H1 (cell line): ENCODE measurements at regions not wholly inside any gene's neighbourhood (a gene's known extent, or its start where the extent isn't known, plus 50 kb on each side); places are given as distances from the start of the nearest gene placed in this dataset.

Source experiments
- CTCF ChIA-PET: fragments of 300-600 bp; sonication (Branson Sonifier 250); formaldehyde crosslinking; loops from one replicate; lab custom pipeline; 2021; ENCODE audit not compliant: partially characterized antibody; lab: Charles Lee
- POLR2A ChIA-PET: fragments of 300-600 bp; sonication (Branson Sonifier 250); formaldehyde crosslinking; loops from one replicate; lab custom pipeline; 2021; ENCODE audit warnings: inconsistent platforms; ENCODE audit not compliant: partially characterized antibody; lab: Charles Lee
- DNase-seq, 2 experiments: peaks; one replicate each; pipeline versions ENCODE4 v3.0.0 to v3.0.0-alpha.2; 2010 to 2022; ENCODE audit warnings: low spot score in 2 of 2, low read depth in 1 of 2, mixed read lengths in 1 of 2
- FAIRE-seq: peaks from 2 replicates; lab custom pipeline; 2011; peaks lifted over from hg19 to GRCh38; lab: Jason Lieb, UNC
- H2AFZ ChIP-seq: 2 replicates; pipeline ENCODE4 v1.8.1; 2012; ENCODE audit warnings: low read length, inconsistent platforms
- H2AK5ac ChIP-seq: 2 replicates; pipeline ENCODE4 v1.6.1; 2013; ENCODE audit warnings: low read depth, low read length
- H2BK120ac ChIP-seq: replicated peaks from 2 replicates; pipeline ENCODE3; 2013; ENCODE audit warnings: low read depth, low read length, inconsistent platforms
- H2BK12ac ChIP-seq: 2 replicates; pipeline ENCODE4 v1.6.1; 2013; ENCODE audit warnings: low read depth, low read length
- H2BK15ac ChIP-seq: 2 replicates; pipeline ENCODE4 v1.6.1; 2013; ENCODE audit warnings: low read length
- H2BK20ac ChIP-seq: 2 replicates; pipeline ENCODE4 v1.6.1; 2013; ENCODE audit warnings: low read length
- H2BK5ac ChIP-seq: 2 replicates; pipeline ENCODE4 v1.6.1; 2013; ENCODE audit warnings: low read depth, low read length
- H3K14ac ChIP-seq: 2 replicates; pipeline ENCODE4 v1.6.1; 2013; ENCODE audit warnings: inconsistent platforms; ENCODE audit not compliant: insufficient read length
- H3K18ac ChIP-seq: 2 replicates; pipeline ENCODE4 v1.6.1; 2013; ENCODE audit warnings: low read length; ENCODE audit errors: extremely low read depth
- H3K23ac ChIP-seq: 2 replicates; pipeline ENCODE4 v1.6.1; 2013; ENCODE audit warnings: inconsistent platforms; ENCODE audit not compliant: insufficient read length
- H3K23me2 ChIP-seq: 2 replicates; pipeline ENCODE4 v1.6.1; 2013; ENCODE audit warnings: low read depth, low read length
- H3K27ac ChIP-seq: 2 replicates; pipeline ENCODE4 v1.6.1; 2011; ENCODE audit warnings: low read depth, low read length, inconsistent platforms
- H3K27me3 ChIP-seq, 4 experiments: replicated peaks in 1 of 4; 1 replicate in 1 of 4; 2 replicates in 3 of 4; pipeline versions ENCODE4 v1.6.1 to v1.8.1; 2011 to 2013; ENCODE audit warnings: low read length in 3 of 4, mild to moderate bottlenecking in 3 of 4, inconsistent platforms in 2 of 4, mixed read lengths in 2 of 4, moderate library complexity in 1 of 4; ENCODE audit not compliant: control insufficient read depth in 3 of 4, insufficient read depth in 3 of 4; ENCODE audit errors: extremely low read depth in 1 of 4
- H3K36me3 ChIP-seq, 4 experiments: 2 replicates each; pipeline versions ENCODE4 v1.6.1 to v1.8.1; 2011 to 2013; ENCODE audit warnings: mild to moderate bottlenecking in 4 of 4, low read length in 3 of 4, moderate library complexity in 2 of 4, control low read depth in 1 of 4, inconsistent platforms in 1 of 4; ENCODE audit not compliant: insufficient read depth in 4 of 4, control insufficient read depth in 2 of 4
- H3K4ac ChIP-seq: replicated peaks from 2 replicates; pipeline ENCODE3; 2013; ENCODE audit warnings: low read length, low read depth, mixed read lengths, inconsistent platforms; ENCODE audit not compliant: insufficient read length
- H3K4me1 ChIP-seq, 4 experiments: replicated peaks in 1 of 4; 1 replicate in 1 of 4; 2 replicates in 3 of 4; pipeline versions ENCODE4 v1.6.1 to v1.8.1; 2011 to 2013; ENCODE audit warnings: low read length in 3 of 4, inconsistent platforms in 2 of 4, mixed read lengths in 1 of 4; ENCODE audit not compliant: insufficient read depth in 4 of 4, control insufficient read depth in 3 of 4
- H3K4me2 ChIP-seq, 2 experiments: 2 replicates each; pipeline versions ENCODE4 v1.6.1 to v1.8.1; 2011 to 2013; ENCODE audit warnings: low read depth in 2 of 2, low read length in 2 of 2, control low read depth in 1 of 2, inconsistent platforms in 1 of 2, mild to moderate bottlenecking in 1 of 2; ENCODE audit not compliant: insufficient read depth in 1 of 2
- H3K4me3 ChIP-seq, 4 experiments: fragments of 200-600, 300-600 bp in 1 of 4; sonication (generic), shearing (Covaris generic), sonication (Bioruptor Twin) in 1 of 4; 2 replicates each; pipeline versions ENCODE4 v1.5.1 to v1.8.1; 2011 to 2016; ENCODE audit warnings: low read length in 4 of 4, low read depth in 3 of 4, control low read depth in 2 of 4, inconsistent platforms in 2 of 4, mild to moderate bottlenecking in 2 of 4, mixed read lengths in 1 of 4, moderate library complexity in 1 of 4; ENCODE audit not compliant: insufficient read depth in 2 of 4; ENCODE audit errors: extremely low read depth in 1 of 4
- H3K56ac ChIP-seq: replicated peaks from 2 replicates; pipeline ENCODE3; 2013; ENCODE audit warnings: low read depth, mild to moderate bottlenecking, mixed read lengths, low read length, inconsistent platforms; ENCODE audit not compliant: insufficient read length
- H3K79me1 ChIP-seq: 2 replicates; pipeline ENCODE4 v1.6.1; 2013; ENCODE audit warnings: low read depth, low read length, control low read depth
- H3K79me2 ChIP-seq, 2 experiments: 2 replicates each; pipeline versions ENCODE4 v1.6.1 to v1.8.1; 2012 to 2013; ENCODE audit warnings: low read length in 2 of 2, mild to moderate bottlenecking in 2 of 2, inconsistent platforms in 1 of 2; ENCODE audit not compliant: insufficient read depth in 2 of 2, control insufficient read depth in 1 of 2
- H3K9ac ChIP-seq, 4 experiments: replicated peaks in 1 of 4; 1 replicate in 1 of 4; 2 replicates in 3 of 4; pipeline versions ENCODE4 v1.6.1 to v1.8.1; 2011 to 2013; ENCODE audit warnings: low read depth in 3 of 4, low read length in 3 of 4, control low read depth in 2 of 4, mild to moderate bottlenecking in 2 of 4, moderate library complexity in 2 of 4, inconsistent platforms in 1 of 4; ENCODE audit errors: extremely low read depth in 1 of 4
- H3K9me3 ChIP-seq, 2 experiments: 2 replicates each; pipeline versions ENCODE4 v1.6.1 to v1.8.1; 2012 to 2013; ENCODE audit warnings: mild to moderate bottlenecking in 2 of 2, moderate library complexity in 2 of 2, control low read depth in 1 of 2, inconsistent platforms in 1 of 2, low read depth in 1 of 2, low read length in 1 of 2, mixed read lengths in 1 of 2; ENCODE audit not compliant: insufficient read depth in 2 of 2
- H4K20me1 ChIP-seq, 2 experiments: replicated peaks in 1 of 2; 2 replicates each; pipeline versions ENCODE3 to v1.8.1; 2011 to 2013; ENCODE audit warnings: inconsistent platforms in 2 of 2, low read length in 2 of 2, mild to moderate bottlenecking in 1 of 2; ENCODE audit not compliant: insufficient read depth in 2 of 2, control insufficient read depth in 1 of 2
- H4K5ac ChIP-seq: 2 replicates; pipeline ENCODE4 v1.6.1; 2013; ENCODE audit warnings: low read length, low read depth, mixed read lengths, inconsistent platforms; ENCODE audit not compliant: insufficient read length
- H4K8ac ChIP-seq: 2 replicates; pipeline ENCODE4 v1.8.0; 2013; ENCODE audit warnings: mild to moderate bottlenecking, moderate library complexity, low read length, inconsistent platforms; ENCODE audit not compliant: insufficient read depth; ENCODE audit errors: extremely low read depth
- H4K91ac ChIP-seq: replicated peaks from 2 replicates; pipeline ENCODE3; 2013; ENCODE audit warnings: low read length, mixed read lengths, inconsistent platforms; ENCODE audit not compliant: insufficient read length
- CBX8 ChIP-seq: fragments of 300-800, 300-1000 bp; sonication (generic); IDR thresholded peaks from 2 replicates; pipeline ENCODE4 v1.7.1; 2016; ENCODE audit warnings: low read depth, low read length, borderline replicate concordance
- CEBPB ChIP-seq: IDR thresholded peaks from 2 replicates; pipeline ENCODE4 v1.6.1; 2012; ENCODE audit warnings: low read depth, low read length
- EP300 ChIP-seq, 2 experiments: IDR thresholded peaks; 1 replicate in 1 of 2; 2 replicates in 1 of 2; pipeline ENCODE4 v1.6.1; 2011 to 2012; ENCODE audit warnings: low read depth in 2 of 2, low read length in 2 of 2, mild to moderate bottlenecking in 2 of 2, borderline replicate concordance in 1 of 2, inconsistent platforms in 1 of 2, moderate library complexity in 1 of 2
- KDM4A ChIP-seq: IDR thresholded peaks from one replicate; pipeline ENCODE4 v1.7.1; 2012; ENCODE audit warnings: low read depth, mild to moderate bottlenecking, moderate library complexity, low read length, inconsistent platforms; ENCODE audit not compliant: severe bottlenecking
- KDM5A ChIP-seq: fragments of 200-600 bp; IDR thresholded peaks from 2 replicates; pipeline ENCODE4 v1.7.1; 2012; ENCODE audit warnings: mild to moderate bottlenecking, low read length, inconsistent platforms, mixed read lengths
- POLR2A ChIP-seq, 2 experiments: IDR thresholded peaks; 1 replicate in 1 of 2; 2 replicates in 1 of 2; pipeline ENCODE4 v1.6.1; 2011; ENCODE audit warnings: low read depth in 2 of 2, low read length in 2 of 2, mild to moderate bottlenecking in 2 of 2; ENCODE audit errors: control extremely low read depth in 1 of 2
- SP1 ChIP-seq: IDR thresholded peaks from 2 replicates; pipeline ENCODE4 v1.6.1; 2011; ENCODE audit warnings: low read depth, low read length
- SUZ12 ChIP-seq: fragments of 200-600 bp; sonication (generic); IDR thresholded peaks from 2 replicates; pipeline ENCODE4 v1.6.1; 2012; ENCODE audit warnings: mild to moderate bottlenecking, inconsistent platforms, low read length, moderate library complexity, mixed read lengths

- Histone ChIP-seq H3K27me3 (no peaks in the 10 kb centered on the region), H2BK20ac (no peak overlapping the region), H3K27ac (no peak overlapping the region), H3K4me1 (no peaks in the 10 kb centered on the region), H3K9me3 (no peaks in the 10 kb centered on the region), H2AFZ (no peak overlapping the region), H2BK12ac (no peak overlapping the region), H4K20me1 (no peaks in the 10 kb centered on the region), H3K56ac (no peak overlapping the region), H3K23me2 (no peaks in the 10 kb centered on the region; the same call in 1 of the 2 replicates), H3K4ac (no peak overlapping the region), H3K4me3 (no peak overlapping the region), H3K14ac (no peak overlapping the region), H3K18ac (no peak overlapping the region), H4K91ac (no peak overlapping the region), H2BK120ac (no peak overlapping the region), H3K36me3 (no peaks in the 10 kb centered on the region), H2AK5ac (no peak overlapping the region), H3K23ac (no peak overlapping the region), H3K4me2 (no peak overlapping the region), H2BK15ac (no peak overlapping the region), H3K79me1 (no peaks in the 10 kb centered on the region), H4K8ac (no peak overlapping the region), H3K9ac (no peak overlapping the region), H3K79me2 (no peaks in the 10 kb centered on the region), H2BK5ac (no peak overlapping the region), H4K5ac (no peak overlapping the region)
- DNase-seq: no peak
- ChIA-PET CTCF (interaction anchor here (0.6 kb wide), 1 partner anchor 1342 kb away, joined by 3 read pairs; no protein-coding TSS in a partner anchor), POLR2A (no interaction called here)
- TF ChIP-seq SP1 (no peak), CBX8 (no peak), KDM5A (no peak), KDM4A (no peak), CEBPB (no peak), EP300 (IDR thresholded peaks at IDR 0.05; ENCODE audit: borderline replicate concordance in 1 of 2, low read depth in 2 of 2, low read length in 2 of 2) (no peak), SUZ12 (no peak), POLR2A (IDR thresholded peaks at IDR 0.05; ENCODE audit: control extremely low read depth in 1 of 2, low read depth in 2 of 2, low read length in 2 of 2) (no peak)
- no peak for FAIRE-seq
Measured at GRCh38 chr1:208312706-208313105, 68.5 kb upstream of the PLXNA2 start.
